CD14-positive monocyte (primary cell): ENCODE measurements at regions not wholly inside any gene's neighbourhood (a gene's known extent, or its start where the extent isn't known, plus 50 kb on each side); places are given as distances from the start of the nearest gene placed in this dataset.

Experiments used
- DNase-seq, 3 donors: peaks; one replicate each; pipeline ENCODE4 v3.0.0-alpha.2; 2011 to 2022
- H2AFZ ChIP-seq: 2 replicates; pipeline ENCODE4 v1.6.0; 2012; ENCODE audit warnings: mild to moderate bottlenecking, low read depth, low read length, inconsistent platforms; ENCODE audit not compliant: insufficient read depth, poor library complexity, severe bottlenecking
- H3K27ac ChIP-seq, 2 donors: 1 replicate in 1 of 2; 2 replicates in 1 of 2; pipeline ENCODE4 v1.5.1; 2012 to 2013; ENCODE audit warnings: low read length in 2 of 2, control low read depth in 1 of 2, inconsistent platforms in 1 of 2, low read depth in 1 of 2, mild to moderate bottlenecking in 1 of 2
- H3K27me3 ChIP-seq, 2 donors: one replicate each; pipeline versions ENCODE4 v1.6.0 to v1.6.1; 2011 to 2013; ENCODE audit warnings: low read length in 2 of 2; ENCODE audit not compliant: control insufficient read depth in 2 of 2, insufficient read depth in 2 of 2
- H3K36me3 ChIP-seq, 2 donors: replicated peaks in 1 of 2; 1 replicate in 1 of 2; 2 replicates in 1 of 2; pipeline versions ENCODE4 v1.5.1 to v1.6.1; 2012 to 2013; ENCODE audit warnings: low read length in 2 of 2, control low read depth in 1 of 2, inconsistent platforms in 1 of 2, mild to moderate bottlenecking in 1 of 2; ENCODE audit not compliant: insufficient read depth in 2 of 2, control insufficient read depth in 1 of 2
- H3K4me1 ChIP-seq, 2 donors: 1 replicate in 1 of 2; 2 replicates in 1 of 2; pipeline versions ENCODE4 v1.5.1 to v1.6.1; 2012 to 2013; ENCODE audit warnings: low read length in 2 of 2, control low read depth in 1 of 2, inconsistent platforms in 1 of 2, mild to moderate bottlenecking in 1 of 2, moderate library complexity in 1 of 2; ENCODE audit not compliant: insufficient read depth in 2 of 2, control insufficient read depth in 1 of 2
- H3K4me2 ChIP-seq: replicated peaks from 2 replicates; pipeline ENCODE3; 2012; ENCODE audit warnings: low read length, moderate library complexity, mild to moderate bottlenecking; ENCODE audit not compliant: poor library complexity, severe bottlenecking; ENCODE audit errors: extremely low read depth
- H3K4me3 ChIP-seq, 3 experiments: fragments of 200-600 bp in 1 of 3; sonication (generic) in 1 of 3; replicated peaks in 1 of 3; 1 replicate in 2 of 3; 2 replicates in 1 of 3; pipeline ENCODE4 v1.5.1; 2011 to 2013; ENCODE audit warnings: low read length in 3 of 3, mild to moderate bottlenecking in 3 of 3, control low read depth in 2 of 3, low read depth in 2 of 3, inconsistent platforms in 1 of 3, moderate library complexity in 1 of 3
- H3K79me2 ChIP-seq: 2 replicates; pipeline ENCODE4 v1.6.0; 2012; ENCODE audit warnings: mild to moderate bottlenecking, control low read depth, inconsistent platforms, low read length, moderate library complexity; ENCODE audit not compliant: insufficient read depth
- H3K9ac ChIP-seq: 2 replicates; pipeline ENCODE4 v1.6.0; 2017; ENCODE audit warnings: low read length, mild to moderate bottlenecking; ENCODE audit not compliant: insufficient read depth, poor library complexity, severe bottlenecking
- H3K9me3 ChIP-seq, 2 donors: replicated peaks in 1 of 2; 1 replicate in 1 of 2; 2 replicates in 1 of 2; pipeline versions ENCODE4 v1.5.1 to v1.6.1; 2012 to 2013; ENCODE audit warnings: low read length in 2 of 2, control low read depth in 1 of 2; ENCODE audit not compliant: control insufficient read depth in 1 of 2, insufficient read depth in 1 of 2
- H4K20me1 ChIP-seq: 2 replicates; pipeline ENCODE4 v1.6.0; 2012; ENCODE audit warnings: mild to moderate bottlenecking, low read length, control low read depth, moderate library complexity; ENCODE audit not compliant: insufficient read depth
- H3K27ac Mint-ChIP-seq, 7 donors: one replicate each; pipeline ENCODE4 v1.8.0; 2020; ENCODE audit warnings: mild to moderate bottlenecking in 7 of 7, mixed read lengths in 7 of 7, moderate library complexity in 6 of 7, inconsistent platforms in 2 of 7
- H3K27me3 Mint-ChIP-seq, 3 donors: one replicate each; pipeline ENCODE4 v1.8.0; 2021 to 2022; ENCODE audit warnings: low read depth in 3 of 3, mild to moderate bottlenecking in 3 of 3, mixed read lengths in 3 of 3, moderate library complexity in 3 of 3, inconsistent platforms in 1 of 3
- H3K36me3 Mint-ChIP-seq, 2 donors: one replicate each; pipeline ENCODE4 v1.8.0; 2020; ENCODE audit warnings: mixed read lengths in 2 of 2, inconsistent platforms in 1 of 2, mild to moderate bottlenecking in 1 of 2
- H3K4me1 Mint-ChIP-seq: one replicate; pipeline ENCODE4 v1.8.0; 2020; ENCODE audit warnings: mild to moderate bottlenecking, mixed read lengths
- H3K4me3 Mint-ChIP-seq, 2 donors: one replicate each; pipeline ENCODE4 v1.8.0; 2020; ENCODE audit warnings: mild to moderate bottlenecking in 2 of 2, mixed read lengths in 2 of 2, moderate library complexity in 1 of 2
- H3K9me3 Mint-ChIP-seq, 7 donors: one replicate each; pipeline ENCODE4 v1.8.0; 2020 to 2022; ENCODE audit warnings: mixed read lengths in 7 of 7, mild to moderate bottlenecking in 6 of 7, moderate library complexity in 6 of 7, inconsistent platforms in 2 of 7
- WGBS: methylation state at CpG from one replicate; pipeline ENCODE4 v1.1.5; 2013; ENCODE audit warnings: missing lambda C conversion rate; ENCODE audit not compliant: insufficient coverage; 5-methylcytosine and 5-hydroxymethylcytosine counted together
- intact Hi-C, 2 donors: fragments of 100-400 bp; cut with micrococcal nuclease; formaldehyde crosslinking; loops; one replicate each; pipeline versions ENCODE4 v1.15.0 to v1.15.1; 2023
- TF ChIP-seq, protein P1 (sequence below): fragments of 200-600 bp; IDR thresholded peaks from one replicate; pipeline ENCODE4 v1.8.0; 2022; ENCODE audit warnings: antibody characterized with exemption, mild to moderate bottlenecking

DNA sequence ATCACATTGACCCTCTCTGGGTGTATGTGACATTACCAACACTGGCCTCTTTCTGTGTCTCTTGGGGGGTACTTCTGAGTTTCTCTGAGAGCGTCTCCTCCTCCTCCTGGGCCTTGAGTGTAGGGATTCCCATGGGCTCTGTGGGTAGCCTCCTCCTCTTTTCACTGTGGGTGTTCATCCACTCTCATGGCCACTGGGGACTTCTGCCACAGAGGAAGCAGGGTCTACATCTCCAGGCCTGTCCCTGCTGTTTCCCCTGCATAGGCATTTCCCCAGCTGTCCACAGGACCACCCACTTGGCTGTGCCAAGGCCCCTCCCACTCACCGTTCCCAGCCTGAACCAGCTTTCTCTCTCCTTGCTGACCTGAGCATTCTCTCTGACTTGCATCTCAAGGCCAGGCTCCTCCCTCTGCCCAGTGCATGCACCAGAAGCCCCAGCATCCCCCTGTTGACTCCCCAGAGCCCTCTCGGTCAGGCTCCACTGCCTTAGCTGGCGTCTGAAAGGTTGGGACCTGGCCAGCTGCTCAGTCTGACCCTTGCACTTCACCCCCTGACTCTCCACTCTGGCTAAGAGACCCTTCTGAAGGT lies 487.6 kb downstream of the GLRX3 start:
- no peaks in the 10 kb centered on the region for H3K36me3 Mint-ChIP-seq
- Histone ChIP-seq H3K9ac (no peak overlapping the region), H3K4me3 (no peak overlapping the region), H4K20me1 (no peaks in the 10 kb centered on the region), H3K27ac (no peak overlapping the region), H3K36me3 (no peaks in the 10 kb centered on the region), H2AFZ (no peak overlapping the region), H3K4me2 (no peak overlapping the region), H3K4me1 (no peaks in the 10 kb centered on the region), H3K9me3 (no peaks in the 10 kb centered on the region), H3K79me2 (no peaks in the 10 kb centered on the region), H3K27me3 (no peaks in the 10 kb centered on the region)
- 88% methylated on average over 3 of the region's 4 CpGs for WGBS
- TF ChIP-seq, protein P1, sequence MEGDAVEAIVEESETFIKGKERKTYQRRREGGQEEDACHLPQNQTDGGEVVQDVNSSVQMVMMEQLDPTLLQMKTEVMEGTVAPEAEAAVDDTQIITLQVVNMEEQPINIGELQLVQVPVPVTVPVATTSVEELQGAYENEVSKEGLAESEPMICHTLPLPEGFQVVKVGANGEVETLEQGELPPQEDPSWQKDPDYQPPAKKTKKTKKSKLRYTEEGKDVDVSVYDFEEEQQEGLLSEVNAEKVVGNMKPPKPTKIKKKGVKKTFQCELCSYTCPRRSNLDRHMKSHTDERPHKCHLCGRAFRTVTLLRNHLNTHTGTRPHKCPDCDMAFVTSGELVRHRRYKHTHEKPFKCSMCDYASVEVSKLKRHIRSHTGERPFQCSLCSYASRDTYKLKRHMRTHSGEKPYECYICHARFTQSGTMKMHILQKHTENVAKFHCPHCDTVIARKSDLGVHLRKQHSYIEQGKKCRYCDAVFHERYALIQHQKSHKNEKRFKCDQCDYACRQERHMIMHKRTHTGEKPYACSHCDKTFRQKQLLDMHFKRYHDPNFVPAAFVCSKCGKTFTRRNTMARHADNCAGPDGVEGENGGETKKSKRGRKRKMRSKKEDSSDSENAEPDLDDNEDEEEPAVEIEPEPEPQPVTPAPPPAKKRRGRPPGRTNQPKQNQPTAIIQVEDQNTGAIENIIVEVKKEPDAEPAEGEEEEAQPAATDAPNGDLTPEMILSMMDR: no peak
- peaks cover 0 to 10% (median 2%) of the 10 kb centered on the region in 7 donors for H3K9me3 Mint-ChIP-seq
- DNase-seq: no peak
- intact Hi-C loops: no loop called here
- peak overlapping the region in 2 of 7 donors; percentile 8 to 19 for H3K27ac Mint-ChIP-seq
- peak overlapping the region in 1 of 2 donors; percentile 18 for H3K4me3 Mint-ChIP-seq
- peaks cover 0 to 2% (median 1%) of the 10 kb centered on the region in 3 donors for H3K27me3 Mint-ChIP-seq
- peaks cover 12% of the 10 kb centered on the region for H3K4me1 Mint-ChIP-seq

- no peaks in the 10 kb centered on the region for H3K36me3 ChIP-seq
- H3K4me3 ChIP-seq: no peak overlapping the region
- peaks cover 34% of the 10 kb centered on the region for H3K4me1 Mint-ChIP-seq
- H3K4me3 Mint-ChIP-seq: no peak overlapping the region
- no peak overlapping the region for H3K27ac ChIP-seq
- peaks cover 28 to 29% of the 10 kb centered on the region in 2 donors for H3K4me1 ChIP-seq
- H3K27me3 Mint-ChIP-seq: peaks cover 0 to 2% (median 1%) of the 10 kb centered on the region in 3 donors
- no peaks in the 10 kb centered on the region for H3K27me3 ChIP-seq
- H2AFZ ChIP-seq: no peak overlapping the region
- no peak overlapping the region for H3K27ac Mint-ChIP-seq
- no peaks in the 10 kb centered on the region for H4K20me1 ChIP-seq
- H3K79me2 ChIP-seq: no peaks in the 10 kb centered on the region
- peaks cover 0 to 7% (median 2%) of the 10 kb centered on the region in 7 donors for H3K9me3 Mint-ChIP-seq
- H3K36me3 Mint-ChIP-seq: no peaks in the 10 kb centered on the region
- TF ChIP-seq, protein P1: no peak
- no peak overlapping the region for H3K4me2 ChIP-seq
- WGBS: no CpG with 5 or more reads among the region's 3 CpGs
- intact Hi-C loops: no loop called here
- H3K9me3 ChIP-seq: no peaks in the 10 kb centered on the region
- peak in 1 of 3 donors; percentile 0 for DNase-seq
- no peak overlapping the region for H3K9ac ChIP-seq
Observed at GRCh38 chr10:130627346-130628045, 491.3 kb downstream of the GLRX3 start.
